ENCODE measurements at regions not wholly inside any gene's neighbourhood (a gene's known extent, or its start where the extent isn't known, plus 50 kb on each side); places are given as distances from the start of the nearest gene placed in this dataset.

DNA sequence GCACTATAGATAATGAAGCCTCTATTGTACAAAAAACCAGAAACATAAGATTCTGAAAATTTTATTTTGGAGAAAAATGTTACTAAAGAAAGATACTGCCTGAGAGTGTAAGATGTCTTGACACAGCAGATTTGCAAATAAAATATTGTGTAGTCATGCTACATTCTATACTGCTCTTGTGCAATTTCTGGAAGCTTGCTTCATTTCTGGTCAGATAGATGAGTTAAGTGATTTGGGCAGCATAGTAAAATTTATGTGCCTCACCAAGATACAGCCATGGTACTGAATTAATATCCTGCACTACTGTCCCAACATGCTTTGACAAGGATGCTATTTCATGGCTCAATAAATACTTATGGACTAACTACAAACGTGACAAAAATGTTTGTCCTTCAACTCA, 55.1 kb upstream of the STARD13 start:
- TF ChIP-seq, protein P1, sequence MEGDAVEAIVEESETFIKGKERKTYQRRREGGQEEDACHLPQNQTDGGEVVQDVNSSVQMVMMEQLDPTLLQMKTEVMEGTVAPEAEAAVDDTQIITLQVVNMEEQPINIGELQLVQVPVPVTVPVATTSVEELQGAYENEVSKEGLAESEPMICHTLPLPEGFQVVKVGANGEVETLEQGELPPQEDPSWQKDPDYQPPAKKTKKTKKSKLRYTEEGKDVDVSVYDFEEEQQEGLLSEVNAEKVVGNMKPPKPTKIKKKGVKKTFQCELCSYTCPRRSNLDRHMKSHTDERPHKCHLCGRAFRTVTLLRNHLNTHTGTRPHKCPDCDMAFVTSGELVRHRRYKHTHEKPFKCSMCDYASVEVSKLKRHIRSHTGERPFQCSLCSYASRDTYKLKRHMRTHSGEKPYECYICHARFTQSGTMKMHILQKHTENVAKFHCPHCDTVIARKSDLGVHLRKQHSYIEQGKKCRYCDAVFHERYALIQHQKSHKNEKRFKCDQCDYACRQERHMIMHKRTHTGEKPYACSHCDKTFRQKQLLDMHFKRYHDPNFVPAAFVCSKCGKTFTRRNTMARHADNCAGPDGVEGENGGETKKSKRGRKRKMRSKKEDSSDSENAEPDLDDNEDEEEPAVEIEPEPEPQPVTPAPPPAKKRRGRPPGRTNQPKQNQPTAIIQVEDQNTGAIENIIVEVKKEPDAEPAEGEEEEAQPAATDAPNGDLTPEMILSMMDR (IDR thresholded peaks at IDR 0.05; ENCODE audit: insufficient read depth, low read length, poor library complexity, severe bottlenecking): no peak
- DNase-seq (ENCODE audit: extremely low read depth, insufficient read length): no peak
- H3K36me3 ChIP-seq (ENCODE audit: control insufficient read depth, insufficient read depth, low read length): no peaks in the 10 kb centered on the region

DNA sequence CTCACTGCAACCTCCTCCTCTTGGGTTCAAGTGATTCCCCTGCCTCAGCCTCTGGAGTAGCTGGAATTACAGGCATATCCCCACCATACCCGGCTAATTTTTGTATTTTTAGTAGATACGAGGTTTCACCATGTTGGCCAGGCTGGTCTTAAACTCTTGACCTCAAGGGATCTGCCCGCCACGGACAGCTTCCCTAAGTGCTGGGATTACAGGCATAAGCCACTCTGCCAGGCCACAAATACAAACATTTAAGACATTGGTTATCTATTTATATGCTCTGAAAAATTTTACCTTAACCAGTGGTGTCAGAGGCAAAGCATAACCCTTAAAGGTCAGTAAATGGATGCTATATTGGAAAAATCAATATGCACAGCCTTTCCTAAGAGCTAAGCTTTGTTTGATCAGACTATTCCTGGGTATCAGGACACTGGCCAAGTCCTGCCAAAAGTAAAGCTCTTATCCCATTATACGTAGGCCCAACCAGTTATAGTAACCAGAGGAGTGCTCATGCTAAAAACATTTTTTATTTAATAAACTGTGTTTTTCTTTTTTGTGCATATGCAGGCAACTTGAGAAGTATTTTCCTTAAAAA, 56.4 kb upstream of the STARD13 start:
- TF ChIP-seq, protein P1 (IDR thresholded peaks at IDR 0.05; ENCODE audit: insufficient read depth, low read length, poor library complexity, severe bottlenecking): no peak
- DNase-seq (ENCODE audit: extremely low read depth, insufficient read length): no peak
- Histone ChIP-seq H3K27me3 (replicated peaks; ENCODE audit: control insufficient read depth, insufficient read depth, low read length) (no peaks in the 10 kb centered on the region), H3K4me3 (replicated peaks; ENCODE audit: low read depth, low read length) (no peak overlapping the region), H3K36me3 (ENCODE audit: control insufficient read depth, insufficient read depth, low read length) (no peaks in the 10 kb centered on the region)

More for the DNA sequence above, 55.1 kb upstream of the STARD13 start:
- no peak overlapping the region for H3K4me3 ChIP-seq (replicated peaks; ENCODE audit: low read depth, low read length)
- H3K27me3 ChIP-seq (replicated peaks; ENCODE audit: control insufficient read depth, insufficient read depth, low read length): no peaks in the 10 kb centered on the region

DNA sequence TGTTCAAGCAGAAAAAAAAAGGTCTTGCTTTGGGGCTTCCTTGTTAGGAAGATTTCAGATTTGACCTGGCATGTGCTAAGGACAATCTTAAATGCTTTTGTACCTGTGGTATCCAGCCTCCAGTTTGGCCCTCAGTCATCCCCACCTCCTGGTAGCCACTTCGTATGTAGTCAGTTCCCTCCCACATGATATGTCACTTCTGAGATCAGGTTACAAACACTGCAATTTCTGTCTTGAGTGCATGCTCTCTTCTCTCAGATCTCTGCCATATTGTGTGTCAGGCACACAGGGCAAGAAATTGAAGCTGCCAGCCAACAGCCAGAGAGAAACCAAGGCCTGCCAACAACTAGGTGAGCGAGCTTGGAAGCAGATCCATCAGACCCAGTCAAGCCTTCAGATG, 60.3 kb upstream of the STARD13 start:
- no peak for DNase-seq (ENCODE audit: extremely low read depth, insufficient read length)
- TF ChIP-seq, protein P1 (IDR thresholded peaks at IDR 0.05; ENCODE audit: insufficient read depth, low read length, poor library complexity, severe bottlenecking): no peak
- H3K4me3 ChIP-seq (replicated peaks; ENCODE audit: low read depth, low read length): no peak overlapping the region
- no peaks in the 10 kb centered on the region for H3K36me3 ChIP-seq (ENCODE audit: control insufficient read depth, insufficient read depth, low read length)
- H3K27me3 ChIP-seq (replicated peaks; ENCODE audit: control insufficient read depth, insufficient read depth, low read length): no peaks in the 10 kb centered on the region

DNA sequence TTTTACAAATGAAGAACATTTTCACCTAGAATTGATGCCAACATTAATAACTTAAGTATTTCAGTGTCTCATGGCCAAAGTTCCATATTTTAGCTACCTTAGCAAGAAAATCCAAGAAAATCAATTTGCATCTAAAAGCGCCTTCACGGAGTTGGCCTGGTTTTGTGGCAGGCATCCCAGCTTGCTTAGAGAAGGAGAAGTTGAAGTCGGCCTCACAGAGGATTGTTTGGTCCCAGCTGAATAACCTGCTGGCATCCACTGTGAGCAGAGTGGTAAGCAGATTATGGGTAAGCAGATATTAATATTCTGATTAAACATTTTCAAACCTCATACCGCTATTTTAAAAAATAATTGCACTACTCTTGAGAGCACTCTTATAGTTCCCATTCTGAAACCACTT, 62.3 kb upstream of the STARD13 start:
- H3K27me3 ChIP-seq (replicated peaks; ENCODE audit: control insufficient read depth, insufficient read depth, low read length): no peaks in the 10 kb centered on the region
- no peaks in the 10 kb centered on the region for H3K36me3 ChIP-seq (ENCODE audit: control insufficient read depth, insufficient read depth, low read length)
- H3K4me3 ChIP-seq (replicated peaks; ENCODE audit: low read depth, low read length): no peak overlapping the region
- DNase-seq (ENCODE audit: extremely low read depth, insufficient read length): no peak
- TF ChIP-seq, protein P1 (IDR thresholded peaks at IDR 0.05; ENCODE audit: insufficient read depth, low read length, poor library complexity, severe bottlenecking): no peak

DNA sequence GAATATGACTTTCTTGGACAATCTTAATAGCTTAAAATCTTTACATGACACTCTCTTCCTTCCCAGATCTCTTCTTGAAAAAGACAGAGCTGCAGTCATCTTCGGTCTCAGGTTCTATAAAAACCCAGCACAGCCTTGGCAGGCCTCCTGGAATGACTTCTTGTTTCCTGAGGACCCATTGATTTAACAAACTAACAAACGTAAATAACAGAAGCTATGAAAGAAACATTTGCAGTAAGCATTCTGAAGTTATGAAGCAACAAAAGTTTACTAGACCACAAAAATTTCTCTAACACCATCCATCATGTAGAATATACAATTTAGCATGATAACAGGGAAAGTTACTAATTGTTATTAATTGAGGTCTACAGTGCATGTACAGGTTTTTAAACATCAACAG, 62.8 kb upstream of the STARD13 start:
- Histone ChIP-seq H3K36me3 (ENCODE audit: control insufficient read depth, insufficient read depth, low read length) (no peaks in the 10 kb centered on the region), H3K27me3 (replicated peaks; ENCODE audit: control insufficient read depth, insufficient read depth, low read length) (no peaks in the 10 kb centered on the region), H3K4me3 (replicated peaks; ENCODE audit: low read depth, low read length) (no peak overlapping the region)
- no peak for DNase-seq (ENCODE audit: extremely low read depth, insufficient read length)
- TF ChIP-seq, protein P1 (IDR thresholded peaks at IDR 0.05; ENCODE audit: insufficient read depth, low read length, poor library complexity, severe bottlenecking): no peak

Measured in GM06990 (cell line).